ENCODE measurements at regions not wholly inside any gene's neighbourhood (a gene's known extent, or its start where the extent isn't known, plus 50 kb on each side); places are given as distances from the start of the nearest gene placed in this dataset.

GRCh38 chr18:22841840-22842239 is 91.3 kb upstream of the RBBP8 start:
- no peak for DNase-seq (ENCODE audit: low read depth in 2 of 3, low spot score in 2 of 3)

GRCh38 chr18:22844190-22844589 is 88.9 kb upstream of the RBBP8 start:
- DNase-seq (ENCODE audit: low read depth in 2 of 3, low spot score in 2 of 3), result no peak

DNA sequence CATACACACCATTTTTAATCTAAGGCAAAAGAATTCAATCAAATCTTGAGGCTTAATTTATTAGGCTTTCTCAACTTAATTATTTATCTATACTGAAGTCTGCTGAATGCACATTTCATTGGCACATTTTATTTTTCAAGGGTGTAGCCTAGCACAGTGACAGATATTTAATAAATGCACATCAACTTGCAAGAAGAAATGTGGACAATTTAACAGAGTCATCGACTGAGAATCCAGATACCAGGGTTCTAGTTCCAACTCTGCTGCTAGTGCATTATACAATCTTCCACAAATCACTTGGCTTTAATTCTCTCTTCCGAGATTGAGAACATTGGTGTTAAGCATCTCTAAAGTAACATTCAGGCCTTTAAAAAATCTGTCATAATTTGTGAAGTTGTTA is 88.5 kb upstream of the RBBP8 start:
- no peak for DNase-seq (ENCODE audit: low read depth in 2 of 3, low spot score in 2 of 3)

GRCh38 chr18:22846088-22846683 is 86.9 kb upstream of the RBBP8 start:
- DNase-seq (ENCODE audit: low read depth in 2 of 3, low spot score in 2 of 3), result no peak

- no peak for DNase-seq (ENCODE audit: low read depth in 2 of 3, low spot score in 2 of 3)
These were observed 86.4 kb upstream of the RBBP8 start for GRCh38 chr18:22846697-22847096.

DNA sequence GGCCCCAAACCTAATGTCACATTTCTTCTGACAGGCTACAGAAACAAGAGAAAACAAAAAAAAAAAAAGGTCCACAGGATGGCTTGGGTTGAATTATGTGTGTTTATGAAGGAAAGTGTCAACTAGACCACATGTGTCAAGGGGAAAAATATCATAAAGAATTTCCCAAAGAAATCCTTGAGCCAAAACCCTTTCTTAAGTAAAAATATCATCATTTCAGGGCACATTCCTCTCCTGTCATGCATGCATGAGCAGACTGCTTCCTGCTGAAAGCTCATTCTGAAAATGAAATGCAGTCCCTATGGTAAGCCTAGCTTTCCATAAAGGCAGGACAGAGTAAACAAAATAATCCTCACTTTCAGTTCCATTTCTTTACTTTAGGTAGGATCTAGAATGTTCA is 85.7 kb upstream of the RBBP8 start:
- DNase-seq (ENCODE audit: low read depth in 2 of 3, low spot score in 2 of 3), result no peak

DNA sequence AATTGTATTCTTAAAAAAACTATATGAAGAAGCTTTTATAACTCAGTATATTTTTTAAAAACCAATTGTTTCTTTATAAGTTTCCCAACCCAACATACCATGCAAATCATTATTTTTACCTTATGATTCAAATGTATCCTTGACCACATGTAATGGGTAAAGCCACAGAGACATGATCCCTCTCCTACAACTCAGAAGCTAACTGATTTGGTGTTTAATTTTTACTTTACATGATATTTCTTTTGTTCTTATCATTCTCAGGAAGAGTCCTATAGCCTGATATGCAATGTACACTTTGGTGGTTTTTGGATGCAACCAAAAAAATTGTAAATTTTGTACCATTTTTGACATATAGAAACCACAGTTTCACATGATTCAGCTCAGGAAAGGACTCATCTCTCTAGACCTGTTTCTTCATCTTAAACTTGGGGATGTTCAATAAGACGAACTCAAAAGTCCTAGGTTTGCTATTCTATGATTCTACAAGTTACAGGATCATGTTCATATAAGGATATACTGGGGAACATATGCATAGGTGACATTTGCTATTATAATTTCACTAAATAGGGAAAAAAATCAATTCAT is 85.2 kb upstream of the RBBP8 start:
- no peak for DNase-seq (ENCODE audit: low read depth in 2 of 3, low spot score in 2 of 3)

DNA sequence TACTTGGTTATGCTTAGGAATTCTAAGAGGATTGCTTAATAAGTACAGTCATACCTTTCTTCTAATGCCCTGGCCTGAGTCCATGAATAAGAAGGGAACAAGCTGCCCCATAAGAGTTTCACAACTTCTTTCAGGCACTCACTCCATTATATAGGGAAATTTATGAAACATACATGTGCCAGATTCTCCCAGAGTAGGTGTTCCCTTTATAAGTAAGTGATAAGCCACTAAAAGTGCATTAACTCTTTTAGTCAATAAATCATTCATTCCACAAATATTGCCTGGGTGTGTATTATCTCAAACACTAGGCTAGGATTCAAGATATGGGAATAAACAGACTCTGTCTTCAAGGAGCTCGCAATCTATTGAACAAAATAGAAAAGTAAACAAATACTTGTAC is 84.5 kb upstream of the RBBP8 start:
- DNase-seq (ENCODE audit: low read depth in 2 of 3, low spot score in 2 of 3), result no peak

- DNase-seq (ENCODE audit: low read depth in 2 of 3, low spot score in 2 of 3), result no peak
These were observed 76.3 kb upstream of the RBBP8 start for GRCh38 chr18:22856870-22857269.

DNA sequence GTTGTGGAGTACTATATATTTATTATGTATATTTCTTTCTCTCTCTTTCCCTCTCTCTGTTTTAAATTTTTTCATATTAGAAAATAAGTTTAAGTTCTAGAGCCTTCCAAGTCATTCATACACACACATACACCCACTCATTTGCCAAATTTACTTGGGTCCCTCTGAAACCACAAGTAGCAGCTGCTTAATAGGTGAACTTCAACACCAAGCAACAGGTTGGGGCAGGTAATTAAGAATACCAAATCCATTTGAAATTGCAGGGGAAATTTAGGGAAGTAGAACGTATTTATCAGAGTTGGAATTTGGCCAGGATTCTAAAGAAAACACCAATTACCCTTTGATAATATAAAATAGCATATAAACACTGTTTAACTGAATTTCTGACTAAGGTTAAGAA is 75.0 kb upstream of the RBBP8 start:
- no peak for DNase-seq (ENCODE audit: low read depth in 2 of 3, low spot score in 2 of 3)

GRCh38 chr18:22860807-22861206 is 72.3 kb upstream of the RBBP8 start:
- no peak for DNase-seq (ENCODE audit: low read depth in 2 of 3, low spot score in 2 of 3)

DNA sequence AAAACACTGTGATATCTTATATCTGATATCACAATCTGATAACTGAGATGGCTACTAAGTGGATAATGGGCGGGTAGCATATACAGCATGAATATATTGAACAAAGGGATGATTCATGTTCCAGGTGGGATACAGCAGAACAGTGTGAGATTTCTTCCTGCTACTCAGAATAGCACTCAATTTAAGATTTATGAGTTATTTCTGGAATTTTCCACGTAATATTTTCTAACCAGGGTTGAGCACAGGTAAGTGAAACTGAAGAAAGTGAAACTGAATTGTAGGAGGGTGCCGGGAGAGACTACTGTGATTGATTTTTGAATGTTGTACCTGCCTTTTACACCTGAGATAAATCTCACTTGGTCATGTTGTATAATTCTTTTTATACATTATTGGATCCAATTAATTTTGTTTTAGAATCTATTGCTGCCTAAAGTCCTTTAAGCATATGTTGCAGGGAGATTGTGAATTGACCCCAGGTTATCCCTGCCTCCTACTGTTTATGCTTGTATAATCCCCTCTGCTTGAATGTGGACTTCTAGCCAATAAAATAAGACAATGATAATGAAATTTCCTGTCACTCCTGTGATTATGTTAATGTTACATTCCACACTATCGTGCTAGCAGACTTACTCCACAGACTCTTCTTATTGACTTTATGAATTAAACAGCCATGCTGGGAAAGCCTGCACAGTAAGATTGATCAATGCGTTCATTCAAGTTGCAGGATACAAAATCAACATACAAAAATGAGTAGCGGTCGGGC is 67.6 kb upstream of the RBBP8 start:
- no peak for DNase-seq (ENCODE audit: low read depth in 2 of 3, low spot score in 2 of 3)

DNA sequence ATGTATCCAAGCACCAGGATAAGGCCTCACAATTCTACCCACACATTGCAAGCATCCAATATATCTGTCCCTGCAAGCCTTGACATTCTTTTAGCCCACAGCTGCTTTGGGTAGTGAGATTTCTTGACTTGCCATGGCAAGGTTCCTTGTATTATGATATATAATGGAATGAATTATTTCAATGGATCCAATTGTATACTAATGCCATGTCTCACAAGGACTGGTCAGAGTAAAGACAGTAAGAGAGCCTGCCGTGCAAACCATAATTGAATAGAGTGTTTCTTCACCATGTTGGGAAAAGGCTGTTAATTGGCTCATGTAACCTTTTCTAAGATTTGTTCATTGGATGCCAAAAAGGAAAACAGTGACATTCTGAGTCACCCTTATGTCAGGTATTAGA is 64.3 kb upstream of the RBBP8 start:
- DNase-seq (ENCODE audit: low read depth in 2 of 3, low spot score in 2 of 3), result no peak

GRCh38 chr18:22871809-22872525 is 61.2 kb upstream of the RBBP8 start:
- no peak for DNase-seq (ENCODE audit: low read depth in 2 of 3, low spot score in 2 of 3)

DNA sequence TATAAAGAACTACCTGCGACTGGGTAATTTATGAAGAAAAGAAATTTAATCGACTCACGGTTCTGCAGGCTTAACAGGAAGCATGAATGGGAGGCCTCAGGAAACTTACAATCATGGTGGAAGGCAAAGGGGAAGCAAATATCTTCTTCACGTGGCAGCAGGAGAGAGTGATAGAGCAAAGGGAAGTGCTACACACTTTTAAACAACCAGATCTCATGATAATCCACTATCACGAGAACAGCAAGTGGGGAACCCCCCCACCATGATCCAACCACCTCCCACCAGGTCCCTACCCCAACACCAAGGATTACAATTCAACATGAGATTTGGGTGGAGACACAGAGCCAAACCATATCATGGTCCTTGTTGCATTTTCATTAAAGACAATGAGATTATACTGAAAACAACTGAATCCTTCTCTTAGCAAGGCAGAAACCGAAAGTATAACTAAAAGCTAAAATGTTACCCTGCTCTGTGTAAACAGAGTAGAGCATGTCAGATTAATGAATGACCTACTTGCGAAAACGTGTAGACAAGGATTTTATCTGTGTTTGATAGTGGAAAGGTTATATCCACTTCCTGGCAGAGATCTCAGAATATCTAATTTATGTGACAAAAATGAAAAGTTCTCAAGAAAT is 60.1 kb upstream of the RBBP8 start:
- DNase-seq (ENCODE audit: low read depth in 2 of 3, low spot score in 2 of 3), result no peak

- DNase-seq (ENCODE audit: low read depth in 2 of 3, low spot score in 2 of 3), result no peak
These were observed 53.8 kb upstream of the RBBP8 start for GRCh38 chr18:22879293-22879692.

- no peak for DNase-seq (ENCODE audit: low read depth in 2 of 3, low spot score in 2 of 3)
These were observed 51.0 kb upstream of the RBBP8 start for GRCh38 chr18:22882084-22882483.

- DNase-seq (ENCODE audit: low read depth in 2 of 3, low spot score in 2 of 3), result no peak
These were observed 49.9 kb upstream of the RBBP8 start for GRCh38 chr18:22883179-22883578.
